Osteocyte (in vitro differentiated cells): ENCODE measurements at regions not wholly inside any gene's neighbourhood (a gene's known extent, or its start where the extent isn't known, plus 50 kb on each side); places are given as distances from the start of the nearest gene placed in this dataset.

Source experiments
- DNase-seq: peaks from one replicate; pipeline ENCODE4 v3.0.0; 2021; ENCODE audit warnings: mixed read lengths; ENCODE audit not compliant: unreplicated experiment; ENCODE audit errors: extremely low spot score
- H3K27ac Mint-ChIP-seq: one replicate; pipeline ENCODE4 v1.8.0; 2021; ENCODE audit warnings: mild to moderate bottlenecking, mixed read lengths; ENCODE audit not compliant: unreplicated experiment
- H3K27me3 Mint-ChIP-seq: one replicate; pipeline ENCODE4 v1.8.0; 2021; ENCODE audit warnings: mixed read lengths; ENCODE audit not compliant: unreplicated experiment
- H3K36me3 Mint-ChIP-seq: one replicate; pipeline ENCODE4 v1.8.0; 2021; ENCODE audit warnings: mixed read lengths; ENCODE audit not compliant: unreplicated experiment
- H3K4me1 Mint-ChIP-seq: one replicate; pipeline ENCODE4 v1.8.0; 2021; ENCODE audit warnings: mixed read lengths; ENCODE audit not compliant: unreplicated experiment
- H3K4me3 Mint-ChIP-seq: one replicate; pipeline ENCODE4 v1.8.0; 2021; ENCODE audit warnings: mild to moderate bottlenecking, moderate library complexity, mixed read lengths; ENCODE audit not compliant: unreplicated experiment
- H3K9me3 Mint-ChIP-seq: one replicate; pipeline ENCODE4 v1.8.0; 2021; ENCODE audit warnings: mixed read lengths; ENCODE audit not compliant: unreplicated experiment
- TF ChIP-seq, protein P1 (sequence below): fragments of 200-600 bp; sonication (generic); IDR thresholded peaks from 2 replicates; pipeline ENCODE4 v1.5.0; 2021; ENCODE audit warnings: antibody characterized with exemption, mild to moderate bottlenecking, moderate library complexity

DNA sequence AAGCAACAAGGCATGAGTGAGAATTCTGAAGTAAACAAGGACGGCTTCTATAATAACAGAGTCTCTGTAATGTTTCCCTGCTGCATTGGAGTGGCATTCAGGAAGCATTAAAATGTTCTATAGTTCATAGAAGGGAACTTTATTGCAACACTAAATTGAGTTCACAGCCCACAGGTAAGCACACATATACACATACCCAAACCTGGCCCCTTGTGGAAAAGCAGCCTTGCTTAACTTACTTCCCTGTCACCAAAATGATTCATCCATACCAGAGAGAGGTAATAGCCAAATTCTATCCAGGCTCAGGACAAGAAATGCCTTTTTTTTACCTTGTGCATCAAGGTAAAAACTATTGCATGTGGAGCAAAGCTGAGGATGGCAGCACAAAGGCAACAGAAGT lies 241.4 kb downstream of the HHIPL2 start:
- H3K27ac Mint-ChIP-seq = no peak overlapping the region
- no peak overlapping the region for H3K4me3 Mint-ChIP-seq
- TF ChIP-seq, protein P1, sequence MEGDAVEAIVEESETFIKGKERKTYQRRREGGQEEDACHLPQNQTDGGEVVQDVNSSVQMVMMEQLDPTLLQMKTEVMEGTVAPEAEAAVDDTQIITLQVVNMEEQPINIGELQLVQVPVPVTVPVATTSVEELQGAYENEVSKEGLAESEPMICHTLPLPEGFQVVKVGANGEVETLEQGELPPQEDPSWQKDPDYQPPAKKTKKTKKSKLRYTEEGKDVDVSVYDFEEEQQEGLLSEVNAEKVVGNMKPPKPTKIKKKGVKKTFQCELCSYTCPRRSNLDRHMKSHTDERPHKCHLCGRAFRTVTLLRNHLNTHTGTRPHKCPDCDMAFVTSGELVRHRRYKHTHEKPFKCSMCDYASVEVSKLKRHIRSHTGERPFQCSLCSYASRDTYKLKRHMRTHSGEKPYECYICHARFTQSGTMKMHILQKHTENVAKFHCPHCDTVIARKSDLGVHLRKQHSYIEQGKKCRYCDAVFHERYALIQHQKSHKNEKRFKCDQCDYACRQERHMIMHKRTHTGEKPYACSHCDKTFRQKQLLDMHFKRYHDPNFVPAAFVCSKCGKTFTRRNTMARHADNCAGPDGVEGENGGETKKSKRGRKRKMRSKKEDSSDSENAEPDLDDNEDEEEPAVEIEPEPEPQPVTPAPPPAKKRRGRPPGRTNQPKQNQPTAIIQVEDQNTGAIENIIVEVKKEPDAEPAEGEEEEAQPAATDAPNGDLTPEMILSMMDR = no peak

DNA sequence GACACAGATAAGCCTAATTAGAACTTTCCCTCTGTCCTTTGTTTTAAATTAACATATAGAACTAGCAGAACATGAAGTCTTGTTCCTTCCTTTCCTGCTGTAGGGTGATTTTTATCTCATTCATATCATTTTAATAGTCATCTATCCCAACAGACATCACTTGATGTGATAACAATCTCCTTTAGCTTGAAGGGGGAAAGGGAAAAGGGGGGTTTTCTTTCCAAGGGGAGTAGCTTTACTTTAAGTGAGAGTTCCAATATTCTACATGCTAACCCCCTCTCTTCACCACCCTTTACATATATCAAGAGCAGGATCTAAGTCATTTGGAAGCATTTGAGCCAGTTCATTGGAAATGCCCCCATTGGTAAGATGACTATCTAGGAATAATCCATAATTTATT lies 241.9 kb downstream of the HHIPL2 start:
- no peak overlapping the region for H3K4me3 Mint-ChIP-seq
- peaks cover 4% of the 10 kb centered on the region for H3K27me3 Mint-ChIP-seq
- no peaks in the 10 kb centered on the region for H3K4me1 Mint-ChIP-seq
- no peaks in the 10 kb centered on the region for H3K9me3 Mint-ChIP-seq
- no peaks in the 10 kb centered on the region for H3K36me3 Mint-ChIP-seq
- TF ChIP-seq, protein P1 = no peak
- DNase-seq = no peak
- H3K27ac Mint-ChIP-seq = no peak overlapping the region

More for the DNA sequence above, 241.4 kb downstream of the HHIPL2 start:
- DNase-seq = no peak
- peaks cover 4% of the 10 kb centered on the region for H3K27me3 Mint-ChIP-seq
- H3K9me3 Mint-ChIP-seq = no peaks in the 10 kb centered on the region
- H3K4me1 Mint-ChIP-seq = no peaks in the 10 kb centered on the region
- H3K36me3 Mint-ChIP-seq = no peaks in the 10 kb centered on the region

DNA sequence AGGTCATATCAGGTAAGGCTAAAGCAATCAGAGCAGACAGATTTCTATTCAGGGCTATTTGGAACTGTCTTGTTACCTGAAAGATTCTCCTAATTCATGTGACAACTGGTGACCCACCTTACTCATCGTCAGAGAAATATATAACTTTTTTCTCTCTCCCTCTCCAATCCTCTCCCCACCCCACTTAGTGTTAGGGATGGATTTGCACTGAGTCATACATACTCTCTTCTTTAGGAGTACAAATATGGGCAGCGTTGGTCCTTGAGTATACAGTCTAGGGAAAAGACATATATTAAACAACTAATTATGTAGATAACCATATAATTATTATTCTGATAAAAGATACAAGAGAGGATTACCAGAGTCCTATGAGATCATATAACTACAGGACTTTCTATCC lies 246.3 kb downstream of the HHIPL2 start:
- no peak overlapping the region for H3K4me3 Mint-ChIP-seq
- no peak for DNase-seq
- H3K9me3 Mint-ChIP-seq = peaks cover 9% of the 10 kb centered on the region
- no peaks in the 10 kb centered on the region for H3K36me3 Mint-ChIP-seq
- no peak overlapping the region for H3K27ac Mint-ChIP-seq
- TF ChIP-seq, protein P1 = no peak
- H3K27me3 Mint-ChIP-seq = peaks cover 4% of the 10 kb centered on the region
- H3K4me1 Mint-ChIP-seq = no peaks in the 10 kb centered on the region

DNA sequence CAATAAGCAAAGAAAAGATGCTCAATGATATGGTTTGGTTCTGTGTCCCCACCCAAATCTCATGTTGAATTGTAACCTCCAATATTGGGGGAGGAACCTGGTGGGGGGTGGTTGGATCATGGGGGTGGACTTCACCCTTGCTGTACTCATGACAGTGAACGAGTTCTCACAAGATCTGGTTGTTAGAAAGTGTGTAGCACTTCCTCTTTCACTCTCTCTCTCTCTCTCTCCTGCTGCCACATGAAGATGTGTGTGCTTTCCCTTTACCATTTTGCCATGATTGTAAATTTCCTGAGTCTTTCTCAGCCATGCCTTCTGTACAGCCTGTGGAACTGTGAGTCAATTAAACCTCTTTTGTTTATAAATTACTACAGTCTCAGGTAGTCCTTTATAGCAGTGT lies 248.4 kb downstream of the HHIPL2 start:
- Mint-ChIP-seq H3K9me3 (peaks cover 19% of the 10 kb centered on the region), H3K36me3 (no peaks in the 10 kb centered on the region), H3K27me3 (peaks cover 4% of the 10 kb centered on the region), H3K4me3 (no peak overlapping the region), H3K4me1 (no peaks in the 10 kb centered on the region), H3K27ac (no peak overlapping the region)
- TF ChIP-seq, protein P1 = no peak
- DNase-seq = no peak

DNA sequence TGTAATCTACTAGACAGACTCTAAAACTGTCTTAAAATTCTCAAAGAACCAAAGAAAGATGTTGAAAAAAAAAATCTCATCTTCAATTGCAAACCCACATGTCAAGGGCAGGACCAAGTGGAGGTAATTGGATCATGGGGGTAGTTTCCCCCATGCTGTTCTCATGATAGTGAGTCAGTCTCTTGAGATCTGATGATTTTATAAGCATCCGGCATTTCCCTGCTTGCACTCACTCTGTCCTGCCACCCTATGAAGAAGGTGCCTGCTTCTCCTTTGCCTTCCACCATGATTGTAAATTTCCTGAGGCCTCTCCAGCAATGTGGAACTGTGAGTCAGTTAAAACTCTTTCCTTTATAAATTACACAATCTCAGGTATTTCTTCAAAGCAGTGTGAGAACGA lies 257.0 kb downstream of the HHIPL2 start:
- H3K36me3 Mint-ChIP-seq = no peaks in the 10 kb centered on the region
- H3K4me3 Mint-ChIP-seq = no peak overlapping the region
- no peaks in the 10 kb centered on the region for H3K4me1 Mint-ChIP-seq
- no peak for DNase-seq
- H3K9me3 Mint-ChIP-seq = peaks cover 10% of the 10 kb centered on the region
- H3K27me3 Mint-ChIP-seq = peaks cover 4% of the 10 kb centered on the region
- TF ChIP-seq, protein P1 = no peak
- H3K27ac Mint-ChIP-seq = no peak overlapping the region
